OCI-LY7 (cell line): ENCODE measurements at regions not wholly inside any gene's neighbourhood (a gene's known extent, or its start where the extent isn't known, plus 50 kb on each side); places are given as distances from the start of the nearest gene placed in this dataset.

Source experiments
- CTCF ChIP-seq: fragments of 200-600 bp; sonication (generic); conservative IDR thresholded peaks from 2 replicates; pipeline ENCODE4 v1.5.1; 2014; ENCODE audit warnings: mild to moderate bottlenecking, antibody characterized with exemption, low read length, moderate library complexity, mixed read lengths
- EZH2phosphoT487 ChIP-seq: fragments of 200-600 bp; sonication (generic); IDR thresholded peaks from 2 replicates; pipeline ENCODE4 v1.6.1; 2018; ENCODE audit warnings: low read depth, borderline replicate concordance, mild to moderate bottlenecking, mixed run types, antibody characterized with exemption, low read length, moderate library complexity, mixed read lengths

- TF ChIP-seq CTCF (no peak), EZH2phosphoT487 (no peak)
Observed at GRCh38 chrX:121876305-121876704, 828.9 kb downstream of the GLUD2 start.
